ENCODE measurements at regions not wholly inside any gene's neighbourhood (a gene's known extent, or its start where the extent isn't known, plus 50 kb on each side); places are given as distances from the start of the nearest gene placed in this dataset.

GRCh38 chr12:24049101-24049500, 99.6 kb upstream of the SOX5 start:
- intact Hi-C loops (cut with DNase I; ENCODE audit: low total_unique reads), result no loop called here
- WGBS, 2 donors, result 83 to 94% methylated on average over 3 of the region's 3 CpGs
- Histone ChIP-seq H3K27me3 (no peaks in the 10 kb centered on the region), H3K4me1 (no peaks in the 10 kb centered on the region), H3K4me3 (no peak overlapping the region), H3K36me3 (ENCODE audit: low read depth, missing control alignments) (no peaks in the 10 kb centered on the region), H3K9me3 (no peaks in the 10 kb centered on the region), H3K27ac (no peak overlapping the region)
- TF ChIP-seq POLR2A (IDR thresholded peaks at IDR 0.05) (no peak), CTCF (IDR thresholded peaks at IDR 0.05) (no peak)
- no peak for DNase-seq

GRCh38 chr12:24048446-24048845, 99.0 kb upstream of the SOX5 start:
- no peak for TF ChIP-seq POLR2A (IDR thresholded peaks at IDR 0.05)
- no peak for TF ChIP-seq CTCF (IDR thresholded peaks at IDR 0.05)

GRCh38 chr12:24047326-24047725, 97.9 kb upstream of the SOX5 start:
- H3K36me3 ChIP-seq (ENCODE audit: low read depth, missing control alignments), result no peaks in the 10 kb centered on the region
- no peak overlapping the region for H3K27ac ChIP-seq
- TF ChIP-seq CTCF (IDR thresholded peaks at IDR 0.05) (no peak), POLR2A (IDR thresholded peaks at IDR 0.05) (no peak)
- 90 to 92% methylated on average over 4 of the region's 4 CpGs for WGBS, 2 donors
- no peaks in the 10 kb centered on the region for H3K27me3 ChIP-seq
- DNase-seq, result no peak
- H3K4me3 ChIP-seq, result no peak overlapping the region
- H3K9me3 ChIP-seq, result no peaks in the 10 kb centered on the region
- no peaks in the 10 kb centered on the region for H3K4me1 ChIP-seq
- intact Hi-C loops (cut with DNase I; ENCODE audit: low total_unique reads), result no loop called here

More at GRCh38 chr12:24048446-24048845, 99.0 kb upstream of the SOX5 start:
- DNase-seq, result no peak
- Histone ChIP-seq H3K4me3 (no peak overlapping the region), H3K9me3 (no peaks in the 10 kb centered on the region), H3K4me1 (no peaks in the 10 kb centered on the region), H3K27ac (no peak overlapping the region), H3K27me3 (no peaks in the 10 kb centered on the region), H3K36me3 (ENCODE audit: low read depth, missing control alignments) (no peaks in the 10 kb centered on the region)
- 94 to 97% methylated on average over 4 of the region's 4 CpGs for WGBS, 2 donors
- intact Hi-C loops (cut with DNase I; ENCODE audit: low total_unique reads), result no loop called here

- intact Hi-C loops (cut with DNase I; ENCODE audit: low total_unique reads), result no loop called here
- Histone ChIP-seq H3K4me1 (no peaks in the 10 kb centered on the region), H3K4me3 (no peak overlapping the region), H3K27ac (no peak overlapping the region), H3K27me3 (no peaks in the 10 kb centered on the region), H3K9me3 (no peaks in the 10 kb centered on the region), H3K36me3 (ENCODE audit: low read depth, missing control alignments) (no peaks in the 10 kb centered on the region)
- TF ChIP-seq CTCF (IDR thresholded peaks at IDR 0.05), result no peak
- 35 to 53% methylated on average over 5 of the region's 5 CpGs for WGBS, 2 donors
- DNase-seq, result no peak
These were observed 96.4 kb upstream of the SOX5 start for GRCh38 chr12:24045816-24046257.

GRCh38 chr12:24044941-24045703, 95.7 kb upstream of the SOX5 start:
- intact Hi-C loops (cut with DNase I; ENCODE audit: low total_unique reads), result no loop called here
- no peaks in the 10 kb centered on the region for H3K9me3 ChIP-seq
- no peaks in the 10 kb centered on the region for H3K36me3 ChIP-seq (ENCODE audit: low read depth, missing control alignments)
- WGBS, 2 donors, result 92% methylated on average over 5 of the region's 5 CpGs
- H3K27me3 ChIP-seq, result no peaks in the 10 kb centered on the region
- no peaks in the 10 kb centered on the region for H3K4me1 ChIP-seq
- DNase-seq, result no peak
- H3K4me3 ChIP-seq, result no peak overlapping the region
- no peak overlapping the region for H3K27ac ChIP-seq
- no peak for TF ChIP-seq CTCF (IDR thresholded peaks at IDR 0.05)
- no peak for TF ChIP-seq POLR2A (IDR thresholded peaks at IDR 0.05)
